ENCODE measurements at regions not wholly inside any gene's neighbourhood (a gene's known extent, or its start where the extent isn't known, plus 50 kb on each side); places are given as distances from the start of the nearest gene placed in this dataset.

- Histone ChIP-seq H3K27me3 (no peaks in the 10 kb centered on the region), H3K9me3 (peaks cover 0 to 5% of the 10 kb centered on the region in 2 donors), H3K27ac (no peak overlapping the region), H3K36me3 (no peaks in the 10 kb centered on the region), H3K4me3 (no peak overlapping the region), H3K4me1 (peaks cover 0 to 10% of the 10 kb centered on the region in 2 donors)
- no peak for ATAC-seq
- TF ChIP-seq CTCF (IDR thresholded peaks at IDR 0.05), result no peak
- intact Hi-C loops (cut with DNase I), result no loop called here
- DNase-seq, result no peak
Measured at GRCh38 chr3:167938516-167938915, 157.2 kb downstream of the GOLIM4 start.

GRCh38 chr3:167936019-167936418 lies 159.7 kb downstream of the GOLIM4 start:
- ATAC-seq (no peak), DNase-seq (no peak)
- no peak overlapping the region for H3K27ac ChIP-seq
- H3K4me1 ChIP-seq, result peaks cover 0 to 8% of the 10 kb centered on the region in 2 donors
- intact Hi-C loops (cut with DNase I), result no loop called here
- H3K4me3 ChIP-seq, result no peak overlapping the region
- peaks cover 0 to 5% of the 10 kb centered on the region in 2 donors for H3K9me3 ChIP-seq
- H3K36me3 ChIP-seq, result no peaks in the 10 kb centered on the region
- TF ChIP-seq CTCF (IDR thresholded peaks at IDR 0.05), result no peak
- no peaks in the 10 kb centered on the region for H3K27me3 ChIP-seq

- H3K4me1 ChIP-seq, result no peaks in the 10 kb centered on the region
Measured at GRCh38 chr3:167930453-167930852, 165.3 kb downstream of the GOLIM4 start.

GRCh38 chr3:167929968-167930367 lies 165.8 kb downstream of the GOLIM4 start:
- DNase-seq (no peak), ATAC-seq (no peak)
- intact Hi-C loops (cut with DNase I), result no loop called here
- no peak overlapping the region for H3K27ac ChIP-seq
- no peaks in the 10 kb centered on the region for H3K27me3 ChIP-seq
- no peaks in the 10 kb centered on the region for H3K4me1 ChIP-seq
- TF ChIP-seq CTCF (IDR thresholded peaks at IDR 0.05), result no peak
- H3K4me3 ChIP-seq, result no peak overlapping the region
- H3K36me3 ChIP-seq, result no peaks in the 10 kb centered on the region
- H3K9me3 ChIP-seq, result no peaks in the 10 kb centered on the region

More at GRCh38 chr3:167930453-167930852, 165.3 kb downstream of the GOLIM4 start:
- no peak for ATAC-seq
- TF ChIP-seq CTCF (IDR thresholded peaks at IDR 0.05), result no peak
- no peak overlapping the region for H3K27ac ChIP-seq
- no peak for DNase-seq
- H3K27me3 ChIP-seq, result no peaks in the 10 kb centered on the region
- no peaks in the 10 kb centered on the region for H3K36me3 ChIP-seq
- H3K9me3 ChIP-seq, result no peaks in the 10 kb centered on the region
- intact Hi-C loops (cut with DNase I), result no loop called here
- no peak overlapping the region for H3K4me3 ChIP-seq

GRCh38 chr3:167928381-167928780 lies 167.3 kb downstream of the GOLIM4 start:
- intact Hi-C loops (cut with DNase I), result no loop called here
- H3K36me3 ChIP-seq, result no peaks in the 10 kb centered on the region
- no peak for TF ChIP-seq CTCF (IDR thresholded peaks at IDR 0.05)
- H3K4me3 ChIP-seq, result no peak overlapping the region
- ATAC-seq (no peak), DNase-seq (no peak)
- no peaks in the 10 kb centered on the region for H3K27me3 ChIP-seq
- no peaks in the 10 kb centered on the region for H3K9me3 ChIP-seq
- H3K4me1 ChIP-seq, result no peaks in the 10 kb centered on the region
- no peak overlapping the region for H3K27ac ChIP-seq

All from left lung (tissue), 4 donors.